ENCODE measurements at regions not wholly inside any gene's neighbourhood (a gene's known extent, or its start where the extent isn't known, plus 50 kb on each side); places are given as distances from the start of the nearest gene placed in this dataset.

DNA sequence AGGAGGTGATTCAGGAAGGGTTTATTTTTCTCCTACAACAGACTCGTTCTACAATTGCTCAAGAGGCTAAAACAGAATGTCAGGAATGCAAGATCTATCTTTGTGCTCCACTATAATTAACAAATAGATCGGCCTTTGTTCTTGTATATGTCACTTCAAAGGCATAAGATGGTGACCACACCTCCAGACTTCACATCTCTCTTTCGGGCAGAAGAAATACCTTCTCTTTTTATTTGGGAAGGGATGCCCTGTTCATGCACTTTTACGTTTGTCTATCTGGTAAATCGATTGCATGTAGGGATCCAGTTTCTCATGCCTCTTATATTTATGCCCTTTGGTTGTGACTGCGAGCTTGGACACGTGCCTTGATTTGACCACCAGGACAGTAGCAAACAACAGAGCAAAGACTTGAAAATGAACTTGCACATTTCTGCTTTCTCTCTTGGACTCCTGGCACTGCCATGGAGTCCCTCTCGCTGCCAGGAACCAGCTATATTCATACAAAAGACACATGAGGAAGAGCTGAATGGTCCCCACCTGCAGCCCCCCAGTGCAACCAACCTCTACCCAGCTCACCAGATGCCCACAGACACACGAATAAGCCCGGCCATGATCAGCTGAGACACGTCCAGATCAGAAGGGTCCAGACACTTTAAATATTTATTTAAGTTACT lies 219.8 kb upstream of the STXBP5 start:
- in situ Hi-C loops (cut with HindIII; ENCODE audit: low pct_unique_long_range_greater_than_20kb, low sequenced_read_pairs) (no loop called here), intact Hi-C loops (cut with micrococcal nuclease; ENCODE audit: unreplicated experiment) (no loop called here)
- peak overlapping the region in 1 of 2 experiments; percentile 26; a peak in 2 of 4 replicates for H3K4me3 ChIP-seq (ENCODE audit: low read depth in 2 of 2, low read length in 2 of 2)
- ChIA-PET POLR2A (interaction anchor here (0.6 kb wide), 1 partner anchor 969 kb away, joined by 5 read pairs; no protein-coding TSS in a partner anchor), CTCF (no interaction called here)
- TF ChIP-seq TCF7L2 (IDR thresholded peaks at IDR 0.05; ENCODE audit: low read depth, low read length) (peak; percentile 57; the same call in 1 of the 2 replicates), POLR2AphosphoS5 (IDR thresholded peaks at IDR 0.05; ENCODE audit: low read depth, low read length) (no peak), SIN3A (IDR thresholded peaks at IDR 0.05; ENCODE audit: borderline replicate concordance, insufficient read depth, low read depth, low read length) (no peak)
- TF ChIP-seq, protein P1, sequence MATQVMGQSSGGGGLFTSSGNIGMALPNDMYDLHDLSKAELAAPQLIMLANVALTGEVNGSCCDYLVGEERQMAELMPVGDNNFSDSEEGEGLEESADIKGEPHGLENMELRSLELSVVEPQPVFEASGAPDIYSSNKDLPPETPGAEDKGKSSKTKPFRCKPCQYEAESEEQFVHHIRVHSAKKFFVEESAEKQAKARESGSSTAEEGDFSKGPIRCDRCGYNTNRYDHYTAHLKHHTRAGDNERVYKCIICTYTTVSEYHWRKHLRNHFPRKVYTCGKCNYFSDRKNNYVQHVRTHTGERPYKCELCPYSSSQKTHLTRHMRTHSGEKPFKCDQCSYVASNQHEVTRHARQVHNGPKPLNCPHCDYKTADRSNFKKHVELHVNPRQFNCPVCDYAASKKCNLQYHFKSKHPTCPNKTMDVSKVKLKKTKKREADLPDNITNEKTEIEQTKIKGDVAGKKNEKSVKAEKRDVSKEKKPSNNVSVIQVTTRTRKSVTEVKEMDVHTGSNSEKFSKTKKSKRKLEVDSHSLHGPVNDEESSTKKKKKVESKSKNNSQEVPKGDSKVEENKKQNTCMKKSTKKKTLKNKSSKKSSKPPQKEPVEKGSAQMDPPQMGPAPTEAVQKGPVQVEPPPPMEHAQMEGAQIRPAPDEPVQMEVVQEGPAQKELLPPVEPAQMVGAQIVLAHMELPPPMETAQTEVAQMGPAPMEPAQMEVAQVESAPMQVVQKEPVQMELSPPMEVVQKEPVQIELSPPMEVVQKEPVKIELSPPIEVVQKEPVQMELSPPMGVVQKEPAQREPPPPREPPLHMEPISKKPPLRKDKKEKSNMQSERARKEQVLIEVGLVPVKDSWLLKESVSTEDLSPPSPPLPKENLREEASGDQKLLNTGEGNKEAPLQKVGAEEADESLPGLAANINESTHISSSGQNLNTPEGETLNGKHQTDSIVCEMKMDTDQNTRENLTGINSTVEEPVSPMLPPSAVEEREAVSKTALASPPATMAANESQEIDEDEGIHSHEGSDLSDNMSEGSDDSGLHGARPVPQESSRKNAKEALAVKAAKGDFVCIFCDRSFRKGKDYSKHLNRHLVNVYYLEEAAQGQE (IDR thresholded peaks at IDR 0.05; ENCODE audit: insufficient read depth in 1 of 2, low read depth in 2 of 2, low read length in 1 of 2): no peak
- TF ChIP-seq, protein P2, sequence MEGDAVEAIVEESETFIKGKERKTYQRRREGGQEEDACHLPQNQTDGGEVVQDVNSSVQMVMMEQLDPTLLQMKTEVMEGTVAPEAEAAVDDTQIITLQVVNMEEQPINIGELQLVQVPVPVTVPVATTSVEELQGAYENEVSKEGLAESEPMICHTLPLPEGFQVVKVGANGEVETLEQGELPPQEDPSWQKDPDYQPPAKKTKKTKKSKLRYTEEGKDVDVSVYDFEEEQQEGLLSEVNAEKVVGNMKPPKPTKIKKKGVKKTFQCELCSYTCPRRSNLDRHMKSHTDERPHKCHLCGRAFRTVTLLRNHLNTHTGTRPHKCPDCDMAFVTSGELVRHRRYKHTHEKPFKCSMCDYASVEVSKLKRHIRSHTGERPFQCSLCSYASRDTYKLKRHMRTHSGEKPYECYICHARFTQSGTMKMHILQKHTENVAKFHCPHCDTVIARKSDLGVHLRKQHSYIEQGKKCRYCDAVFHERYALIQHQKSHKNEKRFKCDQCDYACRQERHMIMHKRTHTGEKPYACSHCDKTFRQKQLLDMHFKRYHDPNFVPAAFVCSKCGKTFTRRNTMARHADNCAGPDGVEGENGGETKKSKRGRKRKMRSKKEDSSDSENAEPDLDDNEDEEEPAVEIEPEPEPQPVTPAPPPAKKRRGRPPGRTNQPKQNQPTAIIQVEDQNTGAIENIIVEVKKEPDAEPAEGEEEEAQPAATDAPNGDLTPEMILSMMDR (IDR thresholded peaks at IDR 0.05): no peak
- H3K27me3 ChIP-seq (ENCODE audit: control insufficient read depth, insufficient read depth, low read length): no peaks in the 10 kb centered on the region
- no peaks in the 10 kb centered on the region for H3K36me3 ChIP-seq (ENCODE audit: control insufficient read depth, insufficient read depth, low read length)
- H3K27ac ChIP-seq (ENCODE audit: low read length): peak overlapping the region; percentile 76
- peaks cover 18% of the 10 kb centered on the region for H3K4me1 ChIP-seq (ENCODE audit: control insufficient read depth, insufficient read depth, low read length)
- ATAC-seq (peak; percentile 77), DNase-seq (ENCODE audit: low read depth, low spot score) (no peak)
- no TSS peak for BruUV-seq (replicated peaks)
- H3K9me3 ChIP-seq (ENCODE audit: control insufficient read depth, insufficient read depth, low read depth, low read length): no peaks in the 10 kb centered on the region

DNA sequence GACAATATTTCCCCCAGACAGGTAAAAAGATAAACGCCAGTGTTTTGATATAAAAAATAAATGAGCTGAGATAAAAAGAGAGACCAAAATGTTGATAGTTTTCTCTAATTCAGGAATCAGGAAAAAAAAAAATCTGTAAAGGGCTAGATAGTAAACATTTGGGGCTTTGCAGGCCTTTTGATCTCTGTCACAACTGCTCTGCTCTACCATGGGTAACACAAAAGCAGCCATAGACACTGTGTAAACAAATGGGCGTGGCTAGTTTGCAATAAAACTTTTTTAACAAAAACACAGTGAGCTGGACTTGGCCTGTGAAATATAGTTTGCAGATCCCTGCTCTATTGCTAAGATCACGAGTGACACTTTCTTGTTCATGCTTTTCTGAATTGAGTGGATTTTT lies 219.1 kb upstream of the STXBP5 start:
- intact Hi-C loops (cut with micrococcal nuclease; ENCODE audit: unreplicated experiment) (no loop called here), in situ Hi-C loops (cut with HindIII; ENCODE audit: low pct_unique_long_range_greater_than_20kb, low sequenced_read_pairs) (no loop called here)
- Histone ChIP-seq H3K4me3 (ENCODE audit: low read depth in 2 of 2, low read length in 2 of 2) (no peak overlapping the region), H3K27me3 (ENCODE audit: control insufficient read depth, insufficient read depth, low read length) (no peaks in the 10 kb centered on the region), H3K27ac (ENCODE audit: low read length) (peak overlapping the region; percentile 76), H3K36me3 (ENCODE audit: control insufficient read depth, insufficient read depth, low read length) (no peaks in the 10 kb centered on the region), H3K9me3 (ENCODE audit: control insufficient read depth, insufficient read depth, low read depth, low read length) (no peaks in the 10 kb centered on the region), H3K4me1 (ENCODE audit: control insufficient read depth, insufficient read depth, low read length) (peaks cover 18% of the 10 kb centered on the region)
- peak; percentile 85 for ATAC-seq
- ChIA-PET POLR2A (no interaction called here), CTCF (no interaction called here)
- DNase-seq (ENCODE audit: low read depth, low spot score): no peak
- no TSS peak for BruUV-seq (replicated peaks)
- TF ChIP-seq TCF7L2 (IDR thresholded peaks at IDR 0.05; ENCODE audit: low read depth, low read length): peak; percentile 94
- TF ChIP-seq SIN3A (IDR thresholded peaks at IDR 0.05; ENCODE audit: borderline replicate concordance, insufficient read depth, low read depth, low read length): no peak
- TF ChIP-seq, protein P2 (IDR thresholded peaks at IDR 0.05): no peak
- TF ChIP-seq POLR2AphosphoS5 (IDR thresholded peaks at IDR 0.05; ENCODE audit: low read depth, low read length): no peak
- TF ChIP-seq, protein P1 (IDR thresholded peaks at IDR 0.05; ENCODE audit: insufficient read depth in 1 of 2, low read depth in 2 of 2, low read length in 1 of 2): no peak
